Body of pancreas (tissue), 4 donors: ENCODE measurements at regions not wholly inside any gene's neighbourhood (a gene's known extent, or its start where the extent isn't known, plus 50 kb on each side); places are given as distances from the start of the nearest gene placed in this dataset.

Experiments used
- POLR2A ChIP-seq, 3 donors: fragments of 450-650 bp; IDR thresholded peaks; one replicate each; pipeline ENCODE4 v1.6.1; 2016; ENCODE audit warnings: antibody characterized with exemption in 3 of 3, mild to moderate bottlenecking in 2 of 3
- TF ChIP-seq, protein P1 (sequence below), 7 experiments: fragments of 450-650 bp in 4 of 7; fragments of 200-600 bp in 3 of 7; sonication (generic) in 3 of 7; IDR thresholded peaks; one replicate each; pipeline ENCODE4 v1.5.1; 2016 to 2019; ENCODE audit warnings: antibody characterized with exemption in 7 of 7

GRCh38 chr4:123676071-123676889 is 279.7 kb downstream of the SPRY1 start:
- TF ChIP-seq, protein P1, sequence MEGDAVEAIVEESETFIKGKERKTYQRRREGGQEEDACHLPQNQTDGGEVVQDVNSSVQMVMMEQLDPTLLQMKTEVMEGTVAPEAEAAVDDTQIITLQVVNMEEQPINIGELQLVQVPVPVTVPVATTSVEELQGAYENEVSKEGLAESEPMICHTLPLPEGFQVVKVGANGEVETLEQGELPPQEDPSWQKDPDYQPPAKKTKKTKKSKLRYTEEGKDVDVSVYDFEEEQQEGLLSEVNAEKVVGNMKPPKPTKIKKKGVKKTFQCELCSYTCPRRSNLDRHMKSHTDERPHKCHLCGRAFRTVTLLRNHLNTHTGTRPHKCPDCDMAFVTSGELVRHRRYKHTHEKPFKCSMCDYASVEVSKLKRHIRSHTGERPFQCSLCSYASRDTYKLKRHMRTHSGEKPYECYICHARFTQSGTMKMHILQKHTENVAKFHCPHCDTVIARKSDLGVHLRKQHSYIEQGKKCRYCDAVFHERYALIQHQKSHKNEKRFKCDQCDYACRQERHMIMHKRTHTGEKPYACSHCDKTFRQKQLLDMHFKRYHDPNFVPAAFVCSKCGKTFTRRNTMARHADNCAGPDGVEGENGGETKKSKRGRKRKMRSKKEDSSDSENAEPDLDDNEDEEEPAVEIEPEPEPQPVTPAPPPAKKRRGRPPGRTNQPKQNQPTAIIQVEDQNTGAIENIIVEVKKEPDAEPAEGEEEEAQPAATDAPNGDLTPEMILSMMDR (IDR thresholded peaks at IDR 0.05): no peak
- no peak for TF ChIP-seq POLR2A (IDR thresholded peaks at IDR 0.05)
